NCI-H2107 (cell line): ENCODE measurements at regions not wholly inside any gene's neighbourhood (a gene's known extent, or its start where the extent isn't known, plus 50 kb on each side); places are given as distances from the start of the nearest gene placed in this dataset.

Source experiments
- DNase-seq: peaks from one replicate; lab custom pipeline; 2025; lab: John Stamatoyannopoulos, UW

DNA sequence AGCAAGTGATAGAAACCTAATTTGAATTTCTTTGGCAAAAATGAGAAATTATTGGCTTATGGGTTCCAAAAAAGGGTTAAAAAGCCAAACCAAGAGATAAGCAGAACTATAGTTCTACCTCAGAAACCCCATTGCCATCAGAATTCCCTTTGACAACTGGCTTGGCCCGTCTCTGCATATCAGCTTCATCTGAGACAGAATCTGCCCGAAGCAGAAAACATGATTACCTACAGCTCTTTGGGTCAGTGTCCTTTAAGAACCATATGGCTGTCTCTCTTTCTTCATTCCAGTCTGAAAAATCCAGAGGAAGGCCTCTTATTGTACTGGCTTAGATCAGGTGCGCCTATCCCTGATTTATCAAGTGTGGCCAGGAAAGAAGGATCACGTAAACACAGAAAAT, 49.8 kb upstream of the AGPS start:
- no peak for DNase-seq
